ENCODE measurements at regions not wholly inside any gene's neighbourhood (a gene's known extent, or its start where the extent isn't known, plus 50 kb on each side); places are given as distances from the start of the nearest gene placed in this dataset.

DNA sequence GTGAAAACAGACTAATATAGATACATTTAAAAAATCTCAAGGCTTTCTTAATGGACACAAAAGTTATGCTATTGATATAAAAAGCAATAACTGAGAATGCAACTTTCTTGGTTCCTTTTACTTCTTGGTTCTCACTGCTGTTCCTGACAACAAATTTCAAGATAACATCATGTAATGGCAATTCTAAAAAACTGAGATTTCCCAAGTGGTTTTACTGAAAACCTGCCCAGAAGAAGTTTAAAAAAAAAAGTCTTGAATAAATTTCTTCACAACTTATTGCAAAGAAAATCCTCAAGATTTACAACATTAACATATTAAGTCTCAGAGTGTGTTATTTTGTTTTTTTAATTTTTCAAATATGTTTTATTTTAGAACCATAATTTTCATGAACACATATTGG is 302.8 kb upstream of the COX7C start:
- FAIRE-seq (no peak), DNase-seq (ENCODE audit: insufficient read length, low spot score) (no peak)
- no peak for TF ChIP-seq POLR2A (IDR thresholded peaks at IDR 0.05; ENCODE audit: low read depth, low read length)

- no peak for DNase-seq (ENCODE audit: insufficient read length, low spot score)
- FAIRE-seq = no peak
- no peak for TF ChIP-seq POLR2A (IDR thresholded peaks at IDR 0.05; ENCODE audit: low read depth, low read length)
Observed at GRCh38 chr5:86320266-86320665, 297.5 kb upstream of the COX7C start.

DNA sequence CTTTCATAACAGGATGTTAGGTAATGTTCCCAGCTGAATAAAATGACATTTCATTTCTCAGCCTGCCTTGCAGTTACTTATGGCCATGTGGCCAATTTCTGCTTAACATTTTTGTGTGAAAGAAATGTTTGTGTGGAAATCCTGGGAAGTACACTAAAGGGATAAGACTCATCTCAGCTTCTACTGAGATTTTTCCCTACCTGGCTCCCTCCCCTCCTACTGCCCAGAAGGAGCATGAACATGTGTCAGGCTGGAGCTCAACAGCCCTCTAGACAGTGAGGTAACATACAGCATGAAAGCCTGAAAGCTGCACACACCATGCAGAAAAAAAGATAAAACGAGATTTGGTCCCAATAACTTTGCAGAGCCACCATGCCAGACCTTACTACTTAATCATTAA is 288.4 kb upstream of the COX7C start:
- FAIRE-seq = no peak
- DNase-seq (ENCODE audit: insufficient read length, low spot score) = no peak
- TF ChIP-seq POLR2A (IDR thresholded peaks at IDR 0.05; ENCODE audit: low read depth, low read length) = no peak

DNA sequence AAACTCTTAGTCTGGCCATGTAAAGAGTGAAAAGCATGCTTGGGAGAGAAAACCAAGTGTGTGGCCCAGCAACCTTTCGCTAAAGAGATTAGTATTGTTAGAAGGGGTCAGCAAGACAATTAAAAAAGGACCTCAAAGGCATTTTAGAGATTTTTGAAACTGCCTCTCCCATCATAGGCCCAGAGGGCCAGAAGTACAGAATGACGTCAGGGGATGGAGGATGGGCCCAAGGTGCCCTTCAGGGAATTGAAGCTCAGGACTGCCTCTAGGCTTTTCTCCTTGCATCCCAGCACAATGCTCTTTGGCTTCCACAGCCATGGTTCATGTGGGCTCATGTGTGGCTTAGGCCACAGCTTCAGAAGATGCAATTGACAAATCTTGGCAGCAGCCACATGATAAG is 287.0 kb upstream of the COX7C start:
- DNase-seq (ENCODE audit: insufficient read length, low spot score) (no peak), FAIRE-seq (no peak)
- no peak for TF ChIP-seq POLR2A (IDR thresholded peaks at IDR 0.05; ENCODE audit: low read depth, low read length)

DNA sequence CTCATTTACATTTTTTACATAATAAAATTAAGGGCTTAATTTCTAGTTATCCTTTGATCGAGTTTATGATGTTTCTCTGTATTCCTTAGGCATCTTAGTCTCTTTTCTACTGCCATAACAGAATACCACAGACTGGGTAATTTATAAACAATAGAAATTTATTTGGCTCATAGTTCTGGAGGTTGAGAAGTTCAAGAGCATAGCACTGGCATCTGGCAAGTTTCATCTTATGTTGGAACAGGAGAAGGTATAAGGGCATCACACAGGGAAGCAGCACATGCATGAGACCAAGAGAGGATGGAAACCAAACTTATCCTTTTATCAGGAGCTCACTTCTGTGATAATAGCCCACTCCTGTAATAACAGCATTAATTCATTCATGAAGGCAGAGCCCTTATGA is 284.9 kb upstream of the COX7C start:
- no peak for FAIRE-seq
- DNase-seq (ENCODE audit: insufficient read length, low spot score) = no peak
- TF ChIP-seq POLR2A (IDR thresholded peaks at IDR 0.05; ENCODE audit: low read depth, low read length) = no peak

DNA sequence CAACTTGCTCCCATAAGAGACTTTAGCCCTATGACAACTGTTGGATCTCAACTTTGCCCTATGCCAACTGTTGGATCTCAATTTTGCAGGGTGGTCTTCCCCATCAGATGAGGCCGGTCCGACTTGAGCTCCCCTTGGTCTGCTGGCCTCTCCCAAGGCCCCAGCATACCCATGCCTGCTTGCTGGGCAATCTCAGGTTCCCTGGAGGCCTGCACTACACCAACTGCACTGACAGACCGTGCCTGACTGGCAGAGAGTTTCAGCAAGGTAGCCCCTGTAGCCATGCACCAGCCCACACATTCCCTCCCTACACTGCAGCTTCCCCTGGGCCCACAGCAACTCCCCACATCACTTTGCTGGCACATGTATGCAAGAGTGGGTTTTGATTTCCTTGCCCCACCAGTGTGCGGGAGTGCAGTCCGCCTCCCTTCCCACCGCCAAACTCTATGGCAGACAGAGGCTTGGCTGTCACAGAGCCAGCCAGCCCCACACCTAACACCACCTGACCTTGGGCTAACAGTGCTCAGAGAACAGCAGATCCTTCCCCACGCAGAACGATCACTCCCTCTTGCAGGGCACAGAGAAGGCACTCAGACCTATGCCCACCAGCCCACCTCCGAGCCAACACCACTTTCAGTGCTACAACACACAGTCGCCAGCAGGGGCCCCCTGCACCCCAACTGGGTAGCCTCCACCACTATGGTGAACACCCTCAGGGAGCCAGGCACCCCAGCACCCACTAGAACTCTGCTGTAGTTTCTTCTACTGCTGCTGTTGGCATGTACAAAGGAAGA is 279.9 kb upstream of the COX7C start:
- DNase-seq (ENCODE audit: insufficient read length, low spot score) (no peak), FAIRE-seq (no peak)
- TF ChIP-seq POLR2A (IDR thresholded peaks at IDR 0.05; ENCODE audit: low read depth, low read length) = no peak

DNA sequence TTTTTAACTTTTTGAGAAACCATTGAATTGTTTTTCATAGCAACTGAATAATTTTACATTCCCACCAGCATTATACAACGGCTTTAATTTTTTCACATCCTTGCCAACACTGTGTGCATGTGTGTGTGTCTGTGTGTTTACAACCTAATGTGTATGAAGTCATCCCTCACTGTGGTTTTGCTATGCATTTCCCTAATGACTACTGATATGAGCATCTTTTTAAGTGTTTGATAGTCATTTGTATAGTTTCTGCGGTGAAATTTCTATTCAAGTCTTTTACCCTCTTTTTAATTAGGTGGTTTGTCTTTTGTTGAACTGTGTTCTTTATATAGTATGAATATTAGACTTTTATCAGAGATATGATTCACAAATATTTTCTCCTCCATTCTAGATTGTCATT is 263.1 kb upstream of the COX7C start:
- FAIRE-seq = no peak
- TF ChIP-seq POLR2A (IDR thresholded peaks at IDR 0.05; ENCODE audit: low read depth, low read length) = no peak

DNA sequence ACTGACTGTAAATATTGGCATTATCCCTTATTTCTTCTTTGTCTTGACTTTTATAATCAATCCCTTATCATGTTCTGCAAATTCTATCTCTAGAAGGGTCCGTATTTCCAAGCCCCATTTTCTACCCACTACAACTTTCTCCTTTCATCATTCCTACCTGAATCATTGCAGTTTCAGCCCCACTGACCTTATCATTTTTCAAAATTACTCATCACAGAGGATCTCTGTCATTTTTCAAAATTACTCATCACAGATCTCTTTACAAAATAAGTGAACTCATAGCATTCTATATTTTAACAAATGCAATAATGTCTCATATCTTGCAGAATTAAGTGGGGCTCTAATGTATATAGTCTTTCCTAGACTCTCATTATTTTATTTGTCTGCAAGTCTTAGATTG is 256.9 kb upstream of the COX7C start:
- DNase-seq (ENCODE audit: insufficient read length, low spot score) (no peak), FAIRE-seq (no peak)
- TF ChIP-seq POLR2A (IDR thresholded peaks at IDR 0.05; ENCODE audit: low read depth, low read length) = no peak

More for the DNA sequence above, 263.1 kb upstream of the COX7C start:
- no peak for DNase-seq (ENCODE audit: insufficient read length, low spot score)

- DNase-seq (ENCODE audit: insufficient read length, low spot score) = no peak
- FAIRE-seq = no peak
- TF ChIP-seq POLR2A (IDR thresholded peaks at IDR 0.05; ENCODE audit: low read depth, low read length) = no peak
Observed at GRCh38 chr5:86371061-86371460, 246.7 kb upstream of the COX7C start.

DNA sequence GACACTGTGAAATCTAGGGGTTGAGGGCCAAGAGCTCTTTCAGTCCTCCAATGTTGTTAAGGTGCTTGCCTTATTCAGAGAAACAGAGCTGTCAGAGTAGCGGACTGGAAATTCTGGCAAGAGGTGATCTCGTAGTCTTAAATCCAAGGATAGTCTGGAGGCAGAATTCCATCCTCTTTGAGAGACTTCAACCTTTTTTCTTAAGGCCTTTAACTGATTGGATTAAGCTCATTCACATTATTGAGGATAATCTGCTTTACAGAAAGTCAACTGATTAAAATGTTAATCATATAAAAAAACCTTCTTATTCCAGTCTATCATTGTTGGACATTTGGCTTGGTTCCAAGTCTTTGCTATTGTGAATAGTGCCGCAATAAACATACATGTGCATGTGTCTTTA is 243.1 kb upstream of the COX7C start:
- no peak for TF ChIP-seq POLR2A (IDR thresholded peaks at IDR 0.05; ENCODE audit: low read depth, low read length)
- no peak for DNase-seq (ENCODE audit: insufficient read length, low spot score)

DNA sequence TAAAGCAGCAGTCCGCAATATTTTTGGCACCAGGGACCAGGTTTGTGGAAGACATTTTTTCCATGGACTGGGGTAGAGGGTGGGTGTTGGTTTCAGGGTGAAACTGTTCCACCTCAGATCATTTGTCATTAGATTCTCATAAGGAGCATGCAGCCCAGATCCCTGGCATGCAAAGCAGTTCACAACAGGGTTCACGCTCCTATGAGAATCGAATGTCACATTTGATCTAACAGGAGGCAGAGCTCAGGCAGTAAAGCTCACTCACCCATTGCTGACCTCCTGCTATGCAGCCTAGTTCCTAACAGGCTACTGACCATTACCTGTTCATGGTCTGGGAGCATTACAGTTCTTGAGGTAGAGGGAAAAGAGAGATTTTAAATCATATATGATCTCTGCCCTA is 241.5 kb upstream of the COX7C start:
- DNase-seq (ENCODE audit: insufficient read length, low spot score) (no peak), FAIRE-seq (no peak)
- no peak for TF ChIP-seq POLR2A (IDR thresholded peaks at IDR 0.05; ENCODE audit: low read depth, low read length)

More for the DNA sequence above, 243.1 kb upstream of the COX7C start:
- FAIRE-seq = no peak

DNA sequence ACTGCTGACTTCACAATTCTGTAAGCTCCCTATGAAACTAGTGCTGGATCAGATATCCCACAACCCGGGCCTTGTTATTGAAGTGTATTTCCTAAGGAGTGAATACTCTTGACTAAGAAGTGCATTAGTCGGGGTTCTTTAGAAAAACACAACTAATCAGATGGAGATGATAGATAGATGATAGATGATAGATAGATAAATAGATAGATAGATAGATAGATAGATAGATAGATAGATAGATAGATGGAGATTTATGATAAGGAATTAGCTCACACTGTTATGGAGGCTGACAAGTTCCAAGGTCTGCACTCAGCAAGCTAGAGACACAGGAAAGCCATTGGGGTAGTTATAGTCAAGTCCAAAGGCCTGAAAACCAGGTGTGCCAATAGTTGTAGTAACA is 214.6 kb upstream of the COX7C start:
- TF ChIP-seq POLR2A (IDR thresholded peaks at IDR 0.05; ENCODE audit: low read depth, low read length) = no peak
- FAIRE-seq = no peak
- no peak for DNase-seq (ENCODE audit: insufficient read length, low spot score)

DNA sequence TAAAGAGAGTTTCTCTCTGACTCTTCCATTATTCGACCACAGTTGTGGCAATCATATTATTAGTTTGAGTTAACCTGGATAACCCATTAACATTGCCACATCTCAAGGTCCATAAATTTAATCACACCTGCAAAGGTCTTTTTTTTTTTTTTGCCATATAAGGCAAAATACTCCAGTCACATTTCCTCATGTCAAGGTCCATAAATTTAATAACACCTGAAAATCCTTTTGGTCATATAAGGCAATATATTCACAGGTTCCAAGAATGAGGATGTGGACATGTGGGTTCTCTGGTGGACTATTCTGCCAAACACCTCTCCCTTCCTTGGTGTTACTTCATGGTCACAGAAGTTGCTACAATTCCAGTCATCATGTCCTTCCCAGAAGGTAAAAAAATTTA is 213.5 kb upstream of the COX7C start:
- no peak for TF ChIP-seq POLR2A (IDR thresholded peaks at IDR 0.05; ENCODE audit: low read depth, low read length)
- no peak for DNase-seq (ENCODE audit: insufficient read length, low spot score)
- no peak for FAIRE-seq

DNA sequence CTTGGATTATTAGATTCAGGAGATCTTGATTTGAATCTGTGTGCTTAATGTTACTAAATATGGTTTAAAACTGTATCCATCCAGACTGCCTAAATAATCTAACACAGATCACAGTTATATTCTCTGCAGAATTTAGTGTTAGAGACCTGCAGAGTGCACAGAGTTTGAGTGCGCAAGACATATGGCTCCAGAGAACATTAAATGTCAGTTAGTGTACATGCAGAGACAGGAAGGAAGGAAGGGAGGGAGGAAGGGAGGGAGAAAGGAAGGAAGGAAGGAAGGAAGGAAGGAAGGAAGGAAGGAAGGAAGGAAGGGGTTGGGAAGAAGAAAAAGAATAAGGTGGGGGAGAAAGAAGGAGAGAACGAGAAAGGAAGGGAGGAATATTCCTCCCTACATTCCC is 210.0 kb upstream of the COX7C start:
- FAIRE-seq = no peak
- TF ChIP-seq POLR2A (IDR thresholded peaks at IDR 0.05; ENCODE audit: low read depth, low read length) = no peak

DNA sequence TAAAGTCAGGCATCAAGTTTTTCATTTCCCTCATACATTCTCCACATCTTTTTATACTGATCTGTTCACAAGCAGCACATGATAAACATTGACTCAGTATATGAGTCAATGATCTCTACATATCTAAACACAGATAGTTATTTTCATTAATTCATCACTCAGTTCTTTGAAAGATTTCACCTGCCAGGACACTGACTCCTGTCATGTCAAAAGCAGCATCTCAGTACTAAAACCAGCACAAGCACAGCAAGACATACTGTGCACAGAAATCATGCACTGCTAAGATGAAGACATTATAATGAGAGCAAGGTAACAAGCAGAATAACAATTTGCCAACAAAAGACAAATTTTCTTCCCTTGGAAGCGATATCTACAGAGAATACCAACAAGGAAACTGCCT is 206.1 kb upstream of the COX7C start:
- no peak for TF ChIP-seq POLR2A (IDR thresholded peaks at IDR 0.05; ENCODE audit: low read depth, low read length)
- FAIRE-seq (no peak), DNase-seq (ENCODE audit: insufficient read length, low spot score) (no peak)

More for the DNA sequence above, 210.0 kb upstream of the COX7C start:
- no peak for DNase-seq (ENCODE audit: insufficient read length, low spot score)

All from H54 (cell line).